Neuronal stem cell (in vitro differentiated cells): ENCODE measurements at regions not wholly inside any gene's neighbourhood (a gene's known extent, or its start where the extent isn't known, plus 50 kb on each side); places are given as distances from the start of the nearest gene placed in this dataset.

Experiments used
- DNase-seq: peaks from one replicate; pipeline ENCODE4 v3.0.0-alpha.2; 2013; ENCODE audit warnings: low spot score
- H2AFZ ChIP-seq: one replicate; pipeline ENCODE4 v1.6.1; 2013; ENCODE audit warnings: mild to moderate bottlenecking, low read length, inconsistent platforms
- H2AK5ac ChIP-seq: 2 replicates; pipeline ENCODE4 v1.6.1; 2013; ENCODE audit warnings: low read depth, mild to moderate bottlenecking, inconsistent platforms, low read length, moderate library complexity, mixed read lengths
- H2BK120ac ChIP-seq: 2 replicates; pipeline ENCODE4 v1.6.1; 2013; ENCODE audit warnings: low read depth, mild to moderate bottlenecking, inconsistent platforms, low read length, moderate library complexity, mixed read lengths
- H2BK12ac ChIP-seq: one replicate; pipeline ENCODE4 v1.6.1; 2013; ENCODE audit warnings: low read length, inconsistent platforms
- H2BK15ac ChIP-seq: 2 replicates; pipeline ENCODE4 v1.6.1; 2013; ENCODE audit warnings: mild to moderate bottlenecking, low read length, inconsistent platforms, mixed read lengths
- H2BK5ac ChIP-seq: one replicate; pipeline ENCODE4 v1.6.1; 2013; ENCODE audit warnings: inconsistent platforms, mild to moderate bottlenecking, low read length, moderate library complexity
- H3K14ac ChIP-seq: one replicate; pipeline ENCODE4 v1.6.1; 2013; ENCODE audit warnings: low read length, inconsistent platforms
- H3K18ac ChIP-seq: 2 replicates; pipeline ENCODE4 v1.6.1; 2013; ENCODE audit warnings: low read length, inconsistent platforms
- H3K23ac ChIP-seq: 2 replicates; pipeline ENCODE4 v1.6.1; 2013; ENCODE audit warnings: low read depth, mild to moderate bottlenecking, mixed read lengths, low read length, inconsistent platforms; ENCODE audit not compliant: poor library complexity
- H3K27ac ChIP-seq: replicated peaks from 3 replicates; pipeline ENCODE4 v1.5.1; 2013; ENCODE audit warnings: low read length, inconsistent platforms
- H3K27me3 ChIP-seq, 3 experiments: 2 replicates each; pipeline ENCODE4 v1.6.1; 2013; ENCODE audit warnings: low read length in 3 of 3, mild to moderate bottlenecking in 2 of 3, inconsistent platforms in 1 of 3, low read depth in 1 of 3, mixed read lengths in 1 of 3, moderate library complexity in 1 of 3; ENCODE audit not compliant: control insufficient read depth in 3 of 3, insufficient read depth in 3 of 3
- H3K36me3 ChIP-seq, 2 donors: replicated peaks in 1 of 2; 2 replicates each; pipeline ENCODE4 v1.6.1; 2013; ENCODE audit warnings: low read length in 2 of 2; ENCODE audit not compliant: control insufficient read depth in 2 of 2, insufficient read depth in 2 of 2
- H3K4ac ChIP-seq: 2 replicates; pipeline ENCODE4 v1.6.1; 2013; ENCODE audit warnings: inconsistent platforms, mild to moderate bottlenecking, low read length, moderate library complexity
- H3K4me1 ChIP-seq, 2 donors: 1 replicate in 1 of 2; 2 replicates in 1 of 2; pipeline ENCODE4 v1.6.1; 2013; ENCODE audit warnings: low read length in 2 of 2, low read depth in 1 of 2; ENCODE audit not compliant: control insufficient read depth in 2 of 2, insufficient read depth in 1 of 2
- H3K4me2 ChIP-seq: one replicate; pipeline ENCODE4 v1.6.1; 2013; ENCODE audit warnings: mild to moderate bottlenecking, low read length, inconsistent platforms; ENCODE audit not compliant: insufficient read depth, poor library complexity, severe bottlenecking
- H3K4me3 ChIP-seq, 2 donors: 2 replicates each; pipeline ENCODE4 v1.5.1; 2013; ENCODE audit warnings: low read length in 2 of 2, mild to moderate bottlenecking in 2 of 2, inconsistent platforms in 1 of 2, moderate library complexity in 1 of 2
- H3K79me1 ChIP-seq: one replicate; pipeline ENCODE4 v1.6.1; 2013; ENCODE audit warnings: low read depth, mild to moderate bottlenecking, inconsistent platforms, low read length, moderate library complexity
- H3K9ac ChIP-seq: one replicate; pipeline ENCODE4 v1.6.1; 2013; ENCODE audit warnings: mild to moderate bottlenecking, low read depth, low read length, inconsistent platforms; ENCODE audit not compliant: poor library complexity
- H3K9me3 ChIP-seq, 2 donors: replicated peaks in 1 of 2; 2 replicates each; pipeline versions ENCODE3 to v1.6.1; 2013; ENCODE audit warnings: low read length in 2 of 2, mild to moderate bottlenecking in 2 of 2, inconsistent platforms in 1 of 2, low read depth in 1 of 2, mixed read lengths in 1 of 2, moderate library complexity in 1 of 2; ENCODE audit not compliant: control insufficient read depth in 2 of 2, insufficient read depth in 1 of 2
- H4K8ac ChIP-seq: one replicate; pipeline ENCODE4 v1.6.1; 2013; ENCODE audit warnings: low read depth, mild to moderate bottlenecking, inconsistent platforms, low read length, moderate library complexity
- H4K91ac ChIP-seq: one replicate; pipeline ENCODE4 v1.6.1; 2013; ENCODE audit warnings: low read length, low read depth, mild to moderate bottlenecking, inconsistent platforms; ENCODE audit not compliant: poor library complexity
- WGBS, 2 donors: extraction: QIAGEN DNeasy Blood & Tissue Kit; methylation state at CpG; one replicate each; pipeline ENCODE4 v1.1.7; 2013; ENCODE audit warnings: missing lambda C conversion rate in 2 of 2, mixed read lengths in 1 of 2; ENCODE audit not compliant: insufficient read length in 2 of 2, insufficient replicate concordance in 1 of 2; ENCODE audit errors: extremely low coverage in 2 of 2; 5-methylcytosine and 5-hydroxymethylcytosine counted together

DNA sequence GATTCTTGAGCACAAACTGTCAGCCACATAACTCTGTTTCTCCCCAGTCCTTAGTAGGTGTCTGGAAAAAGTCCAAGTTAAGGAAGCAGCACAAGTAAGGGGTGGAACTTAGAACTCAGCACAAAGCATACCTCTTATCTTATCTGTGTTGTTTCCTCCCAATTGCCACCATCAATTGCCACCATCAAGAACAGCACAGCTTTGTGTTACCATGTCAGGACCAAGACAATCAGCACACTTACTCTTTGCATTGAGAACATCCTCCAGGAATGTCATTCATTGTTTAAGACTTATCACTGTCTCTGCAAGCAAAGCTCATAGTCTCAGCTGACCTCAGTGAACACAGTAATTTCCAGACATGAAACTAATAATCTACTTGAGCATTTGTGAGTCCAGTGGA is 212.7 kb upstream of the FSHR start:
- Histone ChIP-seq H2BK120ac (no peak overlapping the region), H3K27ac (no peak overlapping the region), H3K23ac (no peak overlapping the region), H4K91ac (no peak overlapping the region), H3K18ac (no peak overlapping the region), H4K8ac (no peak overlapping the region), H2AFZ (no peak overlapping the region), H3K4me2 (no peak overlapping the region), H2BK12ac (no peak overlapping the region), H3K9ac (no peak overlapping the region), H3K4ac (no peak overlapping the region), H2BK5ac (no peak overlapping the region), H2BK15ac (no peak overlapping the region), H2AK5ac (no peak overlapping the region), H3K27me3 (no peaks in the 10 kb centered on the region), H3K36me3 (no peaks in the 10 kb centered on the region), H3K9me3 (no peaks in the 10 kb centered on the region), H3K4me1 (no peaks in the 10 kb centered on the region), H3K79me1 (no peaks in the 10 kb centered on the region), H3K4me3 (peak overlapping the region in 1 of 2 donors; percentile 12), H3K14ac (no peak overlapping the region)
- DNase-seq = no peak

DNA sequence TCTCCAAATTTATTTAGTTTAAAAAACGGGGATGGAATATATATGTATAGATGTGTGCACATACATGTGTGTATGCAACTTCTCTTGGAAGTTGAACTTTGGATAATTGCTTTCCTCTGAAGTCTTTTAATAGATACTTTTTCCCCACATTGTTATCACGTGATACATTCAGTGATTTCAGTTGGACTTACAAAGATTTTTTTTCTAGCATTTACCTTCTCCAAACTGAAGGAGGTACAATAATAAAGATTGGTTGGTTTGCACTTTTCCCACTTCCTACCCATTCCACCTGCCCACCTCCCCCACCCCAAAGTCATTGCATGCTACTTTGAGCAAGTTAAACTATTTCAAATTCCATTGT is 206.1 kb upstream of the FSHR start:
- Histone ChIP-seq H4K91ac (no peak overlapping the region), H4K8ac (no peak overlapping the region), H3K9me3 (no peaks in the 10 kb centered on the region), H3K4me2 (no peak overlapping the region), H2BK15ac (no peak overlapping the region), H3K27ac (no peak overlapping the region), H2BK120ac (no peak overlapping the region), H3K4ac (no peak overlapping the region), H2BK12ac (no peak overlapping the region), H3K79me1 (no peaks in the 10 kb centered on the region), H3K4me3 (no peak overlapping the region), H3K4me1 (no peaks in the 10 kb centered on the region), H3K23ac (no peak overlapping the region), H3K36me3 (no peaks in the 10 kb centered on the region), H3K27me3 (no peaks in the 10 kb centered on the region), H2AK5ac (no peak overlapping the region), H2AFZ (no peak overlapping the region), H3K18ac (no peak overlapping the region), H3K9ac (no peak overlapping the region), H3K14ac (no peak overlapping the region), H2BK5ac (no peak overlapping the region)
- no CpG with 5 or more reads among the region's 2 CpGs for WGBS, 2 donors
- no peak for DNase-seq

DNA sequence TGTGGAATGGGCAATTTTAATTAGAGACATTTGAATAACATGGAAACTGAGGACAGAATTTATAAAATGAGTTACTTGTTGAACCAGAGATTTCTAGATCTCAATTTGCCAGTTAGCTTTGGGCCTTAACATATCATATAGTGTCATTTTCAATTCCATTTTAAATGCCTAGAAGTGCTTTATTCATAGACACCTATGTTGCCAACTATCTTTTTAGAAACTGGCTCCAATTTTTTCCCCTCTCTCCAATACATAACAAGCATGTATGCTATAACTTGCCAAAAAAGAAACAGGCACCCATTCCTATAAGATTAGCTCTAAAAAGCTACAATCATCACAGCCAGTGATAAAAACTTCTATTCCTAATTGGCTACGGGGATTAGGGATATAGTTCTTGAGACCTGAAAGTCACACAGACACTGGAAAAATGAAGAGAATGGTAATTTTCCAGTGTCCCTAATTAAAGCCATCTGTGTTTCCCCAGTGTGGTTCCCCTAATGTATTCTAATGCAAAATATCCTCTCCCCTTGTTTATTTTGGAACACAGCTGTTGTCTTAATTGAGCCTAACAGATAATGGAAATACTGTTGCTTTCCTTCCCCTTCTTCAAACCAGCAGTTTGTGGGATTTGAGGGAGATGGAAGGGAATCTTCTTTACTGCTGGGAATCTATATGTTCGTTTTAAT is 205.5 kb upstream of the FSHR start:
- no peaks in the 10 kb centered on the region for H3K9me3 ChIP-seq
- WGBS, 2 donors = no CpG with 5 or more reads among the region's 2 CpGs

DNA sequence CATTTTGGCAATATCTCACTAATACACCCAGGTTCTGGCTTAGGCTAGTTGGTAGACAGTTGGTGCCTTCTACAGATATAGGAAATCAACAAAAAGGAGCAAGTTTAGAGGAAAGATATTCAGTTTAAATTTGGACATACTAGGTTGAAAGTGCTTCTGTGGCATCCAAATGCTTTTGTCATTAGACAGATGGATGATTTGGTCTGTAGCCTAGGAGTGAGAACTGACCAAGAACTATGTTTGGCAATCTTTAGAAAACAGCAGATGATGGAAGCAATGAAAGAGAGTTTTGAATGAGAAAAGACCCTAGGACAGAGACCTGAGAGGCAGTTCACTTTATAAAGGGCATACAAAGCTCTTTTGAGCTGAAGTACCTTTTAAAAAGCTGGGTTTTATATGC is 201.3 kb upstream of the FSHR start:
- no peaks in the 10 kb centered on the region for H3K79me1 ChIP-seq

More for the DNA sequence above, 205.5 kb upstream of the FSHR start:
- Histone ChIP-seq H2BK12ac (no peak overlapping the region), H3K4me1 (no peaks in the 10 kb centered on the region), H3K79me1 (no peaks in the 10 kb centered on the region), H3K4me2 (no peak overlapping the region), H3K27me3 (no peaks in the 10 kb centered on the region), H3K9ac (no peak overlapping the region), H2BK5ac (no peak overlapping the region), H3K23ac (no peak overlapping the region), H2AK5ac (no peak overlapping the region), H2BK15ac (no peak overlapping the region), H3K4me3 (no peak overlapping the region), H4K8ac (no peak overlapping the region), H2AFZ (no peak overlapping the region), H3K14ac (no peak overlapping the region), H3K18ac (no peak overlapping the region), H2BK120ac (no peak overlapping the region), H3K36me3 (no peaks in the 10 kb centered on the region), H3K27ac (no peak overlapping the region), H4K91ac (no peak overlapping the region), H3K4ac (no peak overlapping the region)
- no peak for DNase-seq

More for the DNA sequence above, 201.3 kb upstream of the FSHR start:
- H3K36me3 ChIP-seq = no peaks in the 10 kb centered on the region
- no peaks in the 10 kb centered on the region for H3K27me3 ChIP-seq
- H2AK5ac ChIP-seq = no peak overlapping the region
- H2BK5ac ChIP-seq = no peak overlapping the region
- no peaks in the 10 kb centered on the region for H3K4me1 ChIP-seq
- no peak overlapping the region for H3K14ac ChIP-seq
- H2BK15ac ChIP-seq = no peak overlapping the region
- H3K4me3 ChIP-seq = no peak overlapping the region
- no peak overlapping the region for H4K8ac ChIP-seq
- no peak overlapping the region for H4K91ac ChIP-seq
- H2AFZ ChIP-seq = no peak overlapping the region
- no peak overlapping the region for H3K4ac ChIP-seq
- no peak overlapping the region for H3K27ac ChIP-seq
- no peak overlapping the region for H2BK12ac ChIP-seq
- no peak overlapping the region for H3K23ac ChIP-seq
- no peaks in the 10 kb centered on the region for H3K9me3 ChIP-seq
- no peak overlapping the region for H3K9ac ChIP-seq
- DNase-seq = no peak
- no peak overlapping the region for H3K18ac ChIP-seq
- no peak overlapping the region for H2BK120ac ChIP-seq
- H3K4me2 ChIP-seq = no peak overlapping the region
